Left ventricle myocardium superior (tissue), 1 donor: ENCODE measurements at regions not wholly inside any gene's neighbourhood (a gene's known extent, or its start where the extent isn't known, plus 50 kb on each side); places are given as distances from the start of the nearest gene placed in this dataset.

Source experiments
- ATAC-seq: fragments of 200-7000 bp; cut with Tn5 transposase; one replicate; pipeline ENCODE4 v1.9.1; 2020; ENCODE audit warnings: mild to moderate bottlenecking, moderate library complexity
- DNase-seq: peaks from one replicate; pipeline ENCODE4 v3.0.0-alpha.2; 2020
- intact Hi-C: fragments of 100-400 bp; cut with micrococcal nuclease; formaldehyde crosslinking; loops from one replicate; pipeline ENCODE4 v1.11.0; 2022
- donor health status: DM: no; HTN: yes; CAD: no; lungs with severe emphysema.

DNA sequence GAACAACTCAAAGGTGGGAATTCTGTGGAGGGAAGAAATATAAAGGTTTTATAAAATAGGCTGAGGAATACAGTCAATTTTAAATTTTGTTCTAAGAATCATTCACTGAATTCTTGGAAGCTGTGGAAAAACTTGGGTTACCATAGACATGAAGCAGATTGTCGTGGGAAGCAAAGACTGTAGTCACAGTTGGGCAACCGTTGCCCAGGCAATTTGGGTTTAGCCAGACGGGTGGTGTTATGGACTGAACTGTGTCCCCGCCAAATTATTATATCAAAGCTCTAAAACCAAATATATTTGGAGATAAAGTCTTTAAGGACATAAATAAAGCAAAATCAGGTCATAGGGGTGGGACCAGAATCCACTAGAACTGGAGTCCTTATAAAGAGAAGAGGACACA is 463.7 kb upstream of the CTNND2 start:
- DNase-seq (no peak), ATAC-seq (no peak)
- intact Hi-C loops, result no loop called here

DNA sequence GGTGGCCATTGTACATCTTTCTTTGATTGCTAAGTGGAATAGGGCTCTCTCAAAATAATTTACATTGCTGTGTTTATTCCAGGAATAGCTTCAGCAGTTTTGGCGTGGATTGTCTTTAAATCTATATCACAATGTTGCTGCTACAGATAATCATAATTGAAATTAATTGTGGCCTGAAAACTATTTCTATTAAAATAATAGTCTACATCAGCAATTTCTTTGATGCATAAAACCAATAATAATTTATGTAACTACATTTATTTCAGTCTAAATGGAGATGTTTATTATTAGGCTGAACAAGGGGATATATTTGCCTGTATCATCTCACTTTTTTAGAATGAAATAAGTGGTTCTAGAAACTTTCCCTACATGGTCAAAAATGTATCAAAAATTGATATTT is 456.0 kb upstream of the CTNND2 start:
- DNase-seq (no peak), ATAC-seq (no peak)
- intact Hi-C loops, result no loop called here

DNA sequence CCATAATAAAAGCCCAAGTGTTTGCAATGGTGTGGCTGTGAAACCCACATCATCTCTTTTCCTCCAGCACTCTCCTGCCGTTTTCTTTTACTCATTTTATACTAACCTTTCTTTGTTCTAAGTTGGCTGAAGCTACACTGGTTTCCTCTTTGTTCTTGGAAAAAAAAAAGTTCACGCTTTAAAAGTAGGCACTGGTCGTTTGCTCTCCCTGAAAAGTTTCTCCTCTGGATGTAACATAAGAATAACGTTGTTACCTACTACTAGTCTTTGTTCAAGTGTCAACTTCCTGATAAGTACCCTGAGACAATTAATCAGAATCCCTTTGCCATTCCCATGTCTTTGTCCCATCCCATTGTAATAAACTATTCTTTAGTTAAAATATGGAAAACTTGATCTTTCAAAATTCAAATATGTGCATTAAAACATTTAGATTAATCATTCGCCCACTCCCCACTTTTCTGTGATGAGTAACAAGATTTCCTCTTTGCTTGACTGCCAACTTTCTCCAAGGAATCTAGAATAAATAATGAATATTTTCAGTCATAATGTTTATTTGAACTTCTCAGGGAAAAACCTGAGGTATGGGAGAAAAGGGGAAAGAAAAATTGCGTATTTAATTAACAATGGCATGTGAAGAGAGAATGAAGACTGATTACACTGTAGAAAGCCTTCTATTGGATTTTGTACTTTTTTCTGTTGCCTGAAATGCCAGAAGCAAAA is 454.3 kb upstream of the CTNND2 start:
- DNase-seq, result no peak
- intact Hi-C loops, result no loop called here
- no peak for ATAC-seq

DNA sequence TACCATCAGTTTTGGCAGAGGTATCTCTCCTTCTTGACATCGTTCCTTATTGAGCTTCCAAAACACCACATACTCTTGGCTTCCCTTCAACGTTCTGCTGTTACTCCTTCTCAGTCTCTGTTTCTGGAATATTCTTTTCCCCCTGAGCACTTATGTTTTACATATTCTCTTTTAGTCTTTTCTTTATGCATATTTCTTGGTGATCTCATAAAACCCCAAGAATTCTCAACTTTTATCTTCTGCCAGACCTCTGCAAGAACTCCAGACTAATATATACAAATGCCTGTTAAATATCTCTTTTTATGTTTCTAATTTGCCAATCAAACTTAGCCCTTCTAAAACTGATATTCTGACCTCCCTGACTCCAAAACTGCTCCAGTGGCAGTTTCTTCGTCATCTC is 453.4 kb upstream of the CTNND2 start:
- intact Hi-C loops, result no loop called here
- DNase-seq, result no peak
- no peak for ATAC-seq

DNA sequence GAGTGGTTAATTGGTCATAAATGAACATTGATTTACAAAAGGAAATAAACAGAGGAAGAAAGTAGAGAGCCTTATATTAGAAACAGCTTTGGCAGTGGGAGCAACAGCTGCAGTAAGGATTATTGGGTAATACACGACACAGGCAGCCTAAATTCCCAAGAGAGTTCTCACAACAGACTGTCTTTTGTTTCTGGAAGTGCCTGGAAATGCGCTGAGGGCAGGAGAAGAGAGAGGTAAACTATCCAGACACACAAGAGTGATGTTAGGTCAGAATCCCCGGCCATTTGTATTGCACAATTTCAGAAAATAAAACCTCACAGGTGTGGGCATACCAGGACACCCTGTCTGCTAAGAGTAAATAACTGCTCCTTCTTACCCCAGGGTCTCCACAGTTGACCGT is 450.4 kb upstream of the CTNND2 start:
- ATAC-seq, result no peak
- intact Hi-C loops, result no loop called here
- no peak for DNase-seq

DNA sequence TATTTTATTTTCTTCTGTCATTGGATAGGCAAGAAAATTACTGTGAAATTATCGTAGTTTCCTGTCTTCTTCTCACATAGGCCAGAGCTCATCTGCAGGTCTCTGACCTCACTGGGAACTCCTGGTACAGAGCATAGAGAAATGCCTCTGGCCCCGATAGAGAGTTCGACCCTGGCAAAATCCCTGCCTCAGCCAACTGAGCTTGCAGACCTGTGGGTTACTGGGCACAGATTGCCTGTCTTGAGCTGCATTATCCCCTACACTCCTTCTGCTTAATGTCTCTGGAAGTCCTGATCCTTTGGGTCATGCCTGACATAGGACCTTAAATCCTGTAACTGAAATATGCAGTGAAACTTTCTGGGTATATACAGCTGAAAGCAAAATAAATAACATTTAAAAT is 439.3 kb upstream of the CTNND2 start:
- ATAC-seq (no peak), DNase-seq (no peak)
- intact Hi-C loops, result no loop called here

DNA sequence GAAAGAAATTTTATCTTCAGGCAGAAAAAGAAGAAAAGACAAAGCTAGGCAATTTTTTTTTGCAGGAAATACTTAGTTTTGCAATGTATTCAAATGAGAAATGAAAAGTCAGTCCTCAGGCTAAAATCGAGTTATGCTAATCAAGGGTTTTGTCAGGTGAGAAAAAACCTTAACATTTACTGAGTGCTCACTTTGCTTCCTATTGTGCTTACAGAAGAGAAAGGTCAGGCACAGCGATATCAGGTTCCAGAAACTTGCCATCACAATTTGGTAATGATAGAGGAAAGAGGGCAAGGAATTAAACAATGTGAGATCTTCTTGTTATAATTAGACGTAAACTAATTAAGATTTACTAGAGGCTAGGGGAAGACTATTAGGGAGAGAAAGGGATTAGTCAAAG is 431.7 kb upstream of the CTNND2 start:
- ATAC-seq (no peak), DNase-seq (no peak)
- intact Hi-C loops, result no loop called here

DNA sequence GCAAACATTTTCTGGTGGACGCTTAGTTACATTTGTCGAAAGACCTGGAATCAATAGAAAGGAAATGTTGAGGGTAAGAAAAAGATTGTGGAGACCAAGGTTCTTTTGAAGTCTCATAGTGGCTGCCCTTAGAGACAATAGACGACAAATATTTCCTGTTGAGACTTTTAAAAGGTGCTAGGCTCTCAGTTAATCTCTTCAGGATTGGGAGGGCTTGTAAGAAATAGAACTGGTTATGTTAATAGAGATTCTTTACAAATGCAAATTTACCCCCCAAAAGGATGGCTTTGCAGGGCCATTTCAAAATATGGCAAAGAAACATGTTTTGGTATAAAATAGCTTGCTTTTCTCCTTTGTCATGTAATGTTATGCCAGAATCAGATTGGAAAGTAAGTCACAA is 428.2 kb upstream of the CTNND2 start:
- DNase-seq (no peak), ATAC-seq (no peak)
- intact Hi-C loops, result no loop called here

DNA sequence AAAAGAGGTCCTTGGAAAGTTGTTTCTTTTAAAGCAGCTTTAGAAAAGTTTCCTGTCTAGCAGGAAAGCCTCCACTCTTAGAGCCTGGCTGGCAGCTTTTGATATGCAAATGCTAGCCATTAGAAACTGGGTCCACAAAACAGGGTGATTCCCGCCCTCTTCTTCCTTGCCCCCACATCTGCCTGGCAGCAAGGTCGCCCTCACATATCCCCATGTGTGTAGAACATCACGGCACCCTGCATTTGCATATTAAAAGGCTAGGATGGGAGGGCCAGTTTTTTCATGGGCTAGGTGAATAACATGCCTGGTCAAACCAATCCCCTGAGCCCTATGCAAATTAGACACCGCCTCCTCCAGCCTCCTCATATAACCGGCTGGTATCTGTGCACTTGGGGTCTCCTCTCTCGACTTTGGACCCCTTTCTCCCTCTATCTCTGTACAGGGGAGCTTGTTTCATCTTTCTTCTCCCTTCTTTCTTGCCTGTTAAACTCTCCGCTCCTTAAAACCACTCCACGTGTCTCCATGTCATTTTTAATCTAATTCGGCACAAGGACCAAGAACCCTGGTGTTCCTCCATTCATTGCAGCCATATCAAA is 426.8 kb upstream of the CTNND2 start:
- DNase-seq, result no peak
- ATAC-seq, result no peak
- intact Hi-C loops, result no loop called here

DNA sequence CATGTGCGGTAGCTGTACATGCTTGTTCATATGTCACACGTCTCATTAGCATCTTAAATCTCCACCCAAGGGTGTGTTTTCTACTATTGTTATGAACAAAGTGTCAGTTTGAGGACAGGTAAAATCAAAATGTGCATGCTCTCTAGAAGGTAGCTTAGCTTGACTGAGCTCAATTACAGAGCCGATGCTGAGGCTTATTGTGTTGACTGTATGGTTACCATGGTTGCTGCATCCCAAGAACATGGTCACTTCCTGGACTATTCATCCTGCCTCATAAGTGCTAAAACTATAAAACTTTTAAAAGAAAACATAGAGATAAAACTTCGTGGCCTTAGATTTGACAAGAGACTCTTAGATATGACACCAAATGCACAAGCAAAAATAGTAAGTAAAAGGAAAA is 426.1 kb upstream of the CTNND2 start:
- ATAC-seq (no peak), DNase-seq (no peak)
- intact Hi-C loops, result no loop called here

DNA sequence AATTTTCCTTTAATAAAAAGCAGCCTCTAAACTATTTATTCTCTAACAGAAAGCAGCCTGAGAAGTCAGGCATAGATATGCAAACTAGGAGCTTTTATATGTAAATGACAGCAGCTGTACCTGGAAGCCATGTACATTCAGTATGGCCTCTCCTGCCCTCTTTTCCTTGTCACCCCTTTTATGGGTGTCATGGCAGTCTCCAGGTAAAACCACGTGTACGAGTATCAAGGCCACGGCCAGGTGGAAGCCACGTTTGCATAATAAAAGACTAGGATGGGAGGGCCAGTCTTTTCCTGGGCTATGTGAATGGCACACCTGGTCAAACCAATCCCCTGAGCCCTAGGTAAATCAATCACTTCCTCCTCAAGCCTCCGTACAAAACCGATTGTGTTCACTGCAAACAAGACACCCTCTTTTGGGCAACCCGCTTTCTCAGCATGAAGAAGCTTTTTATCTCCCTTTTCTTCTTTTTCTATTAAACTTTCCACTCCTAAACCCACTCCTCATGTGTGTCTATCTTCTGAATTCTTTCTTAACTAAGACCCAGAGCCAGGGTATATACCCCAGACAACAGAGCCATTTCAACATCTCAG is 419.5 kb upstream of the CTNND2 start:
- intact Hi-C loops, result no loop called here
- no peak for ATAC-seq
- DNase-seq, result no peak

DNA sequence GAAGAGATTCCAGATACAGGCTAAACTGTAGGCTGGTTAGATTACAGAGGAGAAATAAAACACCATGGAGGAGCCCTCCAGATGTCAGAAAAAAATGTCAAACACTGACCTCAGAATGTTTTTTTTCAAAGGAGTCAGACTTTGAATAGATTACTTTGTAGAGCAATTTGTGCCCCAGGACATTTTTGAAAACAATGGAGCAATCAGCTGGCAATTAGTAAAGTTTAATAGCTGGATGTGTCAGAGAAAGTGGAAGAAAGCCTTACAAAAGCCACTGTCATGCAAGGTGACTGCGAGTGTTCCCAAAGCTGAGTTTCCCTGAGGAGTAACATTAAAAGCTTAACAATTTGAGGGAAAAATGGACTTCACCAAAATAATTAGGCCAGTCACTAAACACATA is 417.8 kb upstream of the CTNND2 start:
- DNase-seq (no peak), ATAC-seq (no peak)
- intact Hi-C loops, result no loop called here

DNA sequence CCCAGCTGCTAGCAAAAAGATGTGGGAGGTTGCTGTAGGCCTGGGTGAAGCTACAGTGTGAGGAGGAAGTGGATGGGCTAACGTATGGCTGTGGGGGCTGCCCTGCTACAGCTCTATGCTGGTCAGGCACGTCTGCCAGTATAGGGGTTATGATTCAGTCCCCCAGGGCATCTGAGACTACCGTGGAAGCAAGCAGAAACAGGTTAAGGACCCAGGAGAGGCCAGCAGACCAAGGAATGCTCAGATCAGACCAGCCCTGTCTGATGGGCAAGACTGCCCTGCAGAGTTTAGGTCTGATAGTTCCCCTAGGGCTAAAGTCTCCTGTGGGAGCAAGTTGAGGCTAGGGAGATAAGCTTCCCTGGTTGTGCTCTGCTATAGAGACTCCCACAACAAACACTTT is 416.1 kb upstream of the CTNND2 start:
- intact Hi-C loops, result no loop called here
- DNase-seq (no peak), ATAC-seq (no peak)

DNA sequence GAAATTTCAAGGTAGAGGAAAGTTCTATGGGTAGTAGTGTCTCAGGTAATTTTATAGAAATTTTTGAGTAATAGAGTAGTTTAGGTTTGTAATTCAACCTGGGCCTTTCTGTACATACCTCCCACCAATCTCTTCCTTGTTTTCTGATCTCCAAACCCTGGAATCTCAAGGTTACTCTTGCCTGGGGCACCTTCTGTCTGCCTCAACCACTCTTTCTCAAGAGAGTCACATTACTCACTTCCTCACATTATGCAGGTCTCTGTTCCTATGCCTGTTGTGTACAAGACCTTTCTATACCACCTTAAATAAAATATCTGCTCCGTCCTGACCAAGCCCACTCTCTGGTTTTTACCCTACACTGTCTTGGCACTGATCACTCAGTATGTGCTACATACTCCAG is 412.6 kb upstream of the CTNND2 start:
- ATAC-seq (no peak), DNase-seq (no peak)
- intact Hi-C loops, result no loop called here

DNA sequence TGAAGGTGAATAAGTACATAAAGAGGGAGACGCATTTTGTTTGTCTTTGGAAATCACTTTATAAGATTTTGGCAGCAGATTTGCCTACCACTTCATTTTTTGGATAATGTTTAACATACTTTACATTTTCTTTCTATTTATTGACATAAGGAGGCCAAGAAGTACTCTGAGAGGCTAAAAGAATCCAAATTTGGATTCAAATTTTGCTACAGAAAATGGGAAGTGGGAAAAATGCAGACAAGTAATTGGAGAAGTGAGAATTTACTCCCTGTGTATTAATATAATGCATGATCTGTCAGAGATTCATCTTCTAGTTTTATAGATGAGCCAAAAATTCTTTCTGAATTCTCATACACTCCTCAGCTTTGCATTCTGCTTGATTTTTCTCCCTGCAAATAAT is 411.2 kb upstream of the CTNND2 start:
- intact Hi-C loops, result no loop called here
- ATAC-seq, result no peak
- DNase-seq, result no peak

DNA sequence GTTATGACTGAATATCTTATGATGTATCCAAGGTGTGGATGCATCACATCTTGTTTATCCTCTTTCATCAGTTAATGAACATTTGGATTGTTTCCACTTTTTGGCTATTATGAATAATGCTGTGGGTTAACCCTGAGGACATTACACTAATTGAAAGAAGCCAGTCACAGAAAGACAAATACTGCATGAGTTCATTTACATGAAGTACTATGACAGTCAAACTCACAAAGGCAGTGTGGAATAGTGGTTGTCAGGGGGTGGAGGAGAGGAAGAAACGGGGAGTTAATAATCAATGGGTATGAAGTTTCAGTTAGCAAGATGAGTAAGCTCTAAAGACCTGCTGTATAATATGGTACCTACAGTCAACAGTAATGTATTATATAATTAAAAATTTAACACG is 409.4 kb upstream of the CTNND2 start:
- DNase-seq (no peak), ATAC-seq (no peak)
- intact Hi-C loops, result no loop called here

DNA sequence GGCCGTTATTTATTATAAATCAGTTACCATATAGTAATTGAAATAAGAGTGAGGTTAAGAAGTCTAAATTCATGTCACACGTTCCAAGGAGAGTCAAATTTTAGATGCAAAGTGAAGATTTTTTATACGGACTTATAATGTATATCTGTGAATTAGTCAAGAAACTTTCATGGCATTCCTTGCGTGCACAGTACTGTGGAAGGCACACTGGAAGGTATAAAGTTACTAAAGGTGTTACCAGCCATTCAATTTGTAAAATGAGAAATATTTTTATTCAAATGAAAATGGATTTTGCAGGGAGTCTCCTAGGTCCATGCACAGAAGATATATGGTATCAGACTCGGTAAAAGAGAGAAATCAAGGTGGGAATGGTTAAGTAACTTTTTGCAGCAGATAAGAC is 408.1 kb upstream of the CTNND2 start:
- no peak for DNase-seq
- no peak for ATAC-seq
- intact Hi-C loops, result no loop called here

DNA sequence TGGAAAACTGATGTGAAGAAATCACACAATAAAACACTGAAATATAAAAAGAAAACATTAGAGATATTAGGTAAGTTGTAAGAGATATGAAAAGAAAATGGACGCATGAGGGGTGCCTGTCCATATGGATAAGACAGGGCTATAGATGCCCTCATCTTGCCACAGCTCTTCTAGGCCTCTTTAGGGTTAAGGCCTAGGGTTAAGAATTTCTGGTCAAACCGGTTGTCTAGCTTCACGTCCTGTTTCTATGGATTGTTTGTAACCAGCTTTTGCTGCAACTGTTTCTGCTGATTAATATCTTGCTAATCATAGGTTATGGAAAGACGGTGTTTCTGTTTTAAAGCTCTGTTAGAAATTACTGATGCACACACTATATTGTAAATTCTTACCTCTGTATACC is 389.9 kb upstream of the CTNND2 start:
- intact Hi-C loops, result no loop called here
- no peak for DNase-seq
- ATAC-seq, result no peak

DNA sequence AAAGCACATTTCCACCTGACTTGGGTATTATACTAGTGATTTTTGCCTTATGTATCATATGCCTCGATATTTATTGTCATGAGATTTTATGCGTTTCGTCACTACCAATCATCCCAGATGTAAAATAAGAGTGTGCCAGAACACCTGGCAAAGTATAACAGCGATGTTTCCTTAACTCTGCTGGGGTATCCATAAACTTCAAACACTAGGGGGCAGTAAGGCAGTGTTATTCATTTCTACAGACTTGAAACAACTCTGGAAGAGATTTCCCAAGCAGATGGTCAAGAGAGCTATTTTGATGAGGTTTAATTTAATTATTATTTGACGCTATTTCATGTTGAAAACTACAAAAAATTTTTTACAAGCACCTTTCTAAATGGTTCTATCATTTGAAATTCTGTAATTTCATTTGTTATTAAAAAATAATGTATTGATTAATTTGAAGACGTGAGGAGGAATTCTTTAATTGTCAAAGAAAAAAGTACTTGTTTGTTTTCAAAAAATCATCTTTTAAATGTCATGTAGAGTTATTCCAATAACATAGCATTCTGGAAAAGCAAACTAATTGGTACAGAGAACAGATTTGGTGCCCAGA is 388.5 kb upstream of the CTNND2 start:
- no peak for DNase-seq
- intact Hi-C loops, result no loop called here
- ATAC-seq, result no peak

DNA sequence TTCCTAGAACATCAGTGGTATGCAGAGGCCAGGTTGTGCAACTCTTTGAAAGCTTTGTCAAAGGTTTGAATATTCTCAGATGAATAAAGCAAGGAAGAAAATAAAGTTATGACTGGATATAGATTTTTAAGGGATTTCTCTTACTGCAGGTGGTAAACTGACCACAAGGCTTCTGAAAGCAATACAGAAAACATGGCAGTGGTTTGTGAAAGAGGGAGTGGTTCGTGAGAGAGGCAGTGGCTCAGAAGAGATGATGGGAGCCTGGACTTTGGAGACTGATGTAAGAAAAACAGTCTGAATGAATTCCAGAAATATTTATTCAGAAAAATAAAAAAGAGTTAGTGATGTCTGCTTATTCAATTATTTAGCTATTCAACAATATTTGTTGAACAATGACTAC is 380.4 kb upstream of the CTNND2 start:
- intact Hi-C loops, result no loop called here
- no peak for ATAC-seq

More for the DNA sequence above, 380.4 kb upstream of the CTNND2 start:
- DNase-seq, result no peak
